ENCODE measurements at regions not wholly inside any gene's neighbourhood (a gene's known extent, or its start where the extent isn't known, plus 50 kb on each side); places are given as distances from the start of the nearest gene placed in this dataset.
A peak's percentile ranks its signal among the peaks of the same experiment; 100 is the strongest.

DNA sequence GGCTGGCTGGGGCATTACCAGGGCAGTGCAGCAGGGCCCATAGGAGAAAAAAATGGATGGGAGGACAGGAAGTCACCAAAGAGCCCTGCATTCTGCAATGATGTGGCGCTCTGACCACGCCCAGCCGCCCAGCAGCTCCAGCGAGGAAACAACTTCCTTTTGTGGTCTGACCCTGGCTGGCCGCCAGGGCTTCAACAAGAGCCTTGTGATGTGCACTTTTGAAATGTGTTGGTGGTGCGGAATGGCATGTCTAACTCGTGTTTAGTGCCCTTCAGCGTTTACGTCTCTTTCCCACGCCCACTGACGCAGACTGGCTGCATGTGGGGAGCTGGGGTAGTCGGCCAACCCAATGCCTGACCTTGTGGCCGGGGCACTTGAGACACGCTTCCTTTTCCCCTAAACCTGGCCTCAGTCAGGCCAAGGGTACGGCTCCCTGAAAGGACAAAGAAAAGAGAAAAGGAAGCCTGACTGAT, 81.9 kb upstream of the CTNNB1 start:
- DNase-seq, result peak; percentile 79 to 85

- peak in 1 of 2 donors; percentile 3 for DNase-seq
These were observed 80.6 kb upstream of the CTNNB1 start for GRCh38 chr3:41118461-41119390.

- no peak for DNase-seq
These were observed 78.8 kb upstream of the CTNNB1 start for GRCh38 chr3:41120460-41120859.

GRCh38 chr3:41125258-41125657, 74.0 kb upstream of the CTNNB1 start:
- no peak for DNase-seq

- no peak for DNase-seq
These were observed 72.8 kb upstream of the CTNNB1 start for GRCh38 chr3:41126472-41126871.

DNA sequence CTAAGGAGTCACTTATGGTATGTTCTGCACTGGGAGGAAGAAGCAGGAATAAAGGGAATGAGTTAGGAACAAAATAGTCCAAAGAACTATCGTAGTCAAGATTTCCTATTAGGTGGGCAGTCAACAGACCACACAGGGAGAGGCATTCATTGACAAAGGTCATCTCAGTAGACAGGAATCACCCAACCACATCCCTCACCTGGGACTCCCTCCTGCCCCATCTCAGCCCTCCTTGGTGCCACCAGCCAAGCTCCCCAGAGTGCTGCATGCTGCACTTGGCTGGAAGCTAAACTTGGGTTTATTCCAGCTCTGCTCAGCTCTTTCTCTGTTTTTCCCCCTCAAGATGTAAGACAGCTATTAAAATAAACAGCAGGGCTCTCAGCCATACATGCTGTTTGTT, 72.3 kb upstream of the CTNNB1 start:
- DNase-seq, result no peak

GRCh38 chr3:41127414-41127813, 71.9 kb upstream of the CTNNB1 start:
- no peak for DNase-seq

GRCh38 chr3:41129731-41130130, 69.6 kb upstream of the CTNNB1 start:
- DNase-seq, result no peak

GRCh38 chr3:41131224-41131623, 68.1 kb upstream of the CTNNB1 start:
- DNase-seq, result no peak

- no peak for DNase-seq
These were observed 61.6 kb upstream of the CTNNB1 start for GRCh38 chr3:41137686-41138111.

GRCh38 chr3:41138146-41138545, 61.2 kb upstream of the CTNNB1 start:
- no peak for DNase-seq

GRCh38 chr3:41138601-41139000, 60.7 kb upstream of the CTNNB1 start:
- DNase-seq, result no peak

GRCh38 chr3:41140242-41140641, 59.1 kb upstream of the CTNNB1 start:
- no peak for DNase-seq

GRCh38 chr3:41141433-41142167, 57.7 kb upstream of the CTNNB1 start:
- no peak for DNase-seq

GRCh38 chr3:41143421-41144031, 55.8 kb upstream of the CTNNB1 start:
- DNase-seq, result no peak

DNA sequence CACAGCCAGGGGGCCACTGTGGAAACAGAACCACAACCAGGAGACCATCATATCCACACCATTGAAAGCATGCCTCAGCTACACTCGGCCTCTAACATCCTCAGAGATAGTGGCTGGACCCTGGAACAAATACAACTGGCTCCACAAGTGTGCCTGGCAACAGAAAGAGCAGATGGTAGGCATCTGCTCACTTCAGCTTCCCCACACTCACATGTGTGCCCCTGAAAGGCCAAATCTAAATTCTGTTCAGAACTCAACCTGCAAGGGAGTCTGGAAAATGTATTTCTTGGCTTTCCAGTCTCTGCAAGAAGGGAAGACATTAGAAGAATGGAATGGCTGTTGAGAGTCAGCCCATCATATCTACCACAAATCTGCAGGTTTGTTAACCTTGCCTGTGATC, 54.7 kb upstream of the CTNNB1 start:
- DNase-seq, result no peak

DNA sequence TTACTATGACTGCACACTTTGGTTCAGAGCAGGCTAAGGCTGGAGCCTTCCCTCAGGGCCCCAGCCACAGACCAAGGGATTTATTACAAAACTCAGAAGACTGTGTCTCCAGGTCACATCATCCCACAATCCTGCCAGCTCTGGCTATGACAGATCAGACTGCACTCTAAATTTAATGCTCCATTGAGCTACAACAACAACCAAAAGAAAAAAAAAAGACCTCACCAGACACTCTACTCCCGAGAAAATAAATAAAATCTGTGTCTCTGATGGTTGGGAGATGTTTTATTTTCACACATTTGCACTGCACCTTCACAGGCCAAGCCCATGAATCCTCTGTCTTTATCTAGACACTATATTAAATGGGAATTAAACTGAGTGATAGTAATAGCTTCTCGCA, 50.8 kb upstream of the CTNNB1 start:
- DNase-seq, result no peak

DNA sequence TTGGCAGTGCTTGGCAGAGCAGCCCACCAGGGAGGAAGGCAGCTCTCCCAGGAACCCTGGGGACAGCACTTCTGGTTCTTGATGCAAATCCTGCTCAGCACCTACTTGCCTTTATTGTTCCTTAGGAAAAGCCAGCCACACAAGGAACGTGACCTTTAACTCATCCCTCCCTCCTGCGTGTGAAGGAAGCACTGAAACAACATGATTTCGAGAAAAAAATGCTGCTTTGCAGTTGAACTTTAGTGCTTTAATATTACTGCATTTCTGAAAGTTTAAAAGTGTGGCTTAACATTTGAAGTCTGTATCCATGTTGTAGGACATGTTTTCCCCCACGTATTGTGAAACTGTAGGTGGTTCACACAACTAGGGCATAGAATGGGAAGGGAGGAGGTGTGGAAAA, 50.4 kb upstream of the CTNNB1 start:
- DNase-seq, result no peak

All from stimulated activated CD4-positive, alpha-beta T cell treated with anti-CD3 and anti-CD28 coated beads, Interleukin-2, amount 100 ng/mL, for 24 hours (primary cell).